DMS53 treated with DMSO at 0.1 percent for 48 hours (cell line): ENCODE measurements at regions not wholly inside any gene's neighbourhood (a gene's known extent, or its start where the extent isn't known, plus 50 kb on each side); places are given as distances from the start of the nearest gene placed in this dataset.

Source experiments
- DNase-seq: peaks from one replicate; lab custom pipeline; 2025; ENCODE audit not compliant: unreplicated experiment; lab: John Stamatoyannopoulos, UW

DNA sequence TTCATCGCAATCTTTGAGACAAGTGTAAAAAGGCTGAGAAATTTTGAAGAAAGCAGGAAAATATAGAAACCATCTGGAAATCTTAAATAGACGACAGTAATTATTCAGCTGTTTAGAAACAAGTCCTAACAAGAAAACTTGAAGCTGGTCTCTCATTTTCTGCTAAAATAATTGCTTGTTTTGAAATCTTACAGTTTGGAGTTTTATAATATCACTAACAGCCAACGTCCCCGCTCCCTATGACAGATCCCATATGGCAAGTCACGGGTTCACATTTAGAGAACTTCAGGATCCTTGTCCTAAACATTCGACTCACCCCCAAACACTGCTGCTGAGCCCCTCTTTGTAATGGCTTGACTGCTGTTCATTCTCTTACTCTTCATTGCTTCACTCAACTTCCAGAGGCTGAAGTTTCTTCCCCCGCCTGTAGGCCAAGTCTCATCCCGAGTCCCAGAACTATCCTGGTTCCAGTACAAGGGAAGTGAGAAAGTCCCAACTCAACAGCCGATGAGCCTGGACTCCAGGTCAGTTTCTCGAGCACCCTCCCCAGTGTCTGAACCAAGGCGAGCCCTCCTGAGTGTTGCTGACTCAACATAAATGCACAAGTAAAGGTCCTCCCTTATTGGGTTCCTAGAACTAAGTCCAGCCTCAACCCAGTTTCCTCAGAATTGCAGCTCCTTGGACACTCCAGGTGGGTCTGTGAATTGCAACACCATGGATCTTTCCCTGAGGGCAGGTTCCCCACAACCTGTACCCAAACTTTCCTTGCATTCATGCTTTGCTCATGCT, 93.4 kb upstream of the BACE2 start:
- no peak for DNase-seq

DNA sequence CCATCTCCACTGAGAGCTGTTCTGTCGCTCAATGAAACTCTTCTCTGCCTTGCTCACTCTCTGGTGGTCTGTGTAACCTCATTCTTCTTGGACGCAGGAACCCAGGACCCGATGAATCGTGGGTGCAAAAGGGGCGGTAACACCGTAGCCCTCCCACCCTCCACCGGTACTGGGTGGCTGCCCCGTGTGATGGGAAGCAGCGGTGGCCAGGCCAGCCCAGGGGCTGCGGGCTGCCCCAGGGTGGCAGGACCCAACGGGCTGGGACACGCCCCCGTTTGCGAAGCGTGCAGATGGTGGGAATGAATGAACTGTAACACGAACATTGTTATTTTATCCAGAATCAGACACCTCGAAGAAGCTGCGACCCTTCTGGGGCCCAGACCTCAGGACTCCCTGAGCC, 92.3 kb upstream of the BACE2 start:
- no peak for DNase-seq

DNA sequence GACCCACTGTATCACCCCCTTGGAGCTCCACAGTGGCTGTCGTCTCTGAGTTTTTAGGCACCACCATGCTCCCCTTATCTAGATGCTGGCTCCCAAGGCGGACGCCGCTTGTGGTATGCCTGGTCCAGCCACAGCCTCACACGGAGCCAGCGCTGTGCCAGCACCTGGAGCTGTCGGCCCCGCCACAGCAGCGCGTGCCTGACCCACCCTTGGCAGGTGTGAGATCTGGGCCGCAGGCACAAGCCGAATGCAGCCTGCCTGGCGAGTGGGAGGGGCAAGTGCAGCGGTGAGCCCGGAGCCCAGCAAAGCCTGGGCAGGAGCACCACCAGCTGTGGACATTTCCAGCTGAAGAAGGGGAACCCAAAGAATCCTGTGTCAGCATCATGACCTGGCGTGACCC, 91.9 kb upstream of the BACE2 start:
- no peak for DNase-seq

DNA sequence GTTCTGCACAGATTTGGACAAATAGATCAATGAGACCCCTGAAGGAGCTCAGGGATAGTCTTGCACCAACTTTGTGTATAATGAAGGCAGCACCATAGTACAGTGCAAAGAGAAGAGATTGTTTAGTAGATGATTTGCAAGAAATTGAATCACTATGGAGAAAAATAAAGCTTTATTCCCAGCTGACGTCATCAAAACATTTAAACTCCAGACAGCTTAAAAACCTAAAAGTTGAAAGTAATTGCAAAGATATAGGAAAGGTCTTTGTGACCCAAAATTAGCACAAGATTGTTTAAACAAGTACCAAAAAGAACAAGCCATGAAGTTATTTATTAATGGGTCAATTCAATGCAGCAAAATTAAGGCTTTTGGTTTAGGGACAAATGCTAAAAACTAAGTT, 88.8 kb upstream of the BACE2 start:
- no peak for DNase-seq

DNA sequence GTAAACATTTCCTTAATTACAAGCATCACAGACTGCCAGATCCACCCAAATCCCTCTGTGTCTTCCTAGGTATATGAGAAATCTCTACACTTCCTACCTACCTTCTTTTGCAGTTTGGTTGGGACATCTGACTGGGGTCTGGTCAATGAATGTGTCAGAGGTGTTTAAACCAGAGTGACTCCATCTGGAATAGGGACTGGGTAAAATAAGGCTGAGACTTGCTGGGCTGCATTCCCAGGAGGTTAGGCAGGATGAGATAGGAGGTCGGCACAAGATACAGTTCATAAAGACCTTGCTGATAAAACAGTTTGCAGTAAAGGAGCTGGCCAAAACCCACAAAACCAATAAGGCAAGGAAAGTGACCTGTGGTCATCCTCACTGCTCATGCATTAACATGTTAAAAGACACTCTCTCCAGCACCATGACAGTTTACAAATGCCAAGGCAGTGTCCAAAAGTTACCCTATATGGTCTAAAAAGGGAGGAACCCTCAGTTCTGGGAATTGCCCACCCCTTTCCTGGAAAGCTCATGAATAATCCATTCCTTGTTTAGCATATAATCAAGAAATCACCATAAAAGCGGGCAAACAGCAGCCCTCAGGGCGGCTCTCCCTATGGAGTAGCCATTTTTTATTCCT, 87.4 kb upstream of the BACE2 start:
- DNase-seq: no peak

DNA sequence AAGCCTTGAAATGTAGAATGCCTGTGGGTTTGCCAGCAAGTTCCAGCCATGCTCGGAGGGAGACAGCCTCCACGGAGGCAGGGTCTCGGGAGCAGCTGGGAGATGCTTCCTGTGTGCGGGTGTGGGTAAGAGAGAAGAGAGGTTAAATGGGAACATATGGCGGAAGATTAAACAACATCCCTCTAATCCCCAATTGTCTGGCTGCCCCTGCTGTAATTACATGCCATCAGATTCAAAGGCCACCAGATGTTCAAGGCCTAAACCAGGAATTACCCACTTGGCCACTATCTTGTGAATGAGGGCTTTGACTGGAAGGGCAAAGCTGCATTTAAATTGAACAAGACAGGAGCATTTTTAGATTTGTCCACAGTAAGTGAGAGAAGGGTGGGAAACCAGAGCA, 81.4 kb upstream of the BACE2 start:
- DNase-seq: no peak

DNA sequence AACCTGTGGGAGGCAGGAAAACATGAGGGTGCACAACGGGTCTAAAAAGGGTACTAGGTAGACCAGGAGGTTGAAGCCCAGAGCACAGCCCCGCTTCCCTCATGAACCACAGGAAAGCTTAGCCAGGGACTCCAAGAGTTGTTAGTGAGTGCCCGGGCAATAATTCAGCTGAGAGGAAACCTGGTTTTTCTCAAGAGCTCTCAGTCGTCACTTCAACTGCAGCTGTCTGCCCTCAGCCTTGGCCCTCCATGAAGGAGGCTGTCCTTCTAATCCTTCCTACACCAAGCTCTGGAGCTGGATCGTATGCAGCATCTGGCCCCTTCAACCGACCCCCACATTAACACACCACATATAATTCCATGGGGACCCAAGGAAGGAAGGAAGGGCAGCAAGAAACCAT, 77.0 kb upstream of the BACE2 start:
- no peak for DNase-seq

DNA sequence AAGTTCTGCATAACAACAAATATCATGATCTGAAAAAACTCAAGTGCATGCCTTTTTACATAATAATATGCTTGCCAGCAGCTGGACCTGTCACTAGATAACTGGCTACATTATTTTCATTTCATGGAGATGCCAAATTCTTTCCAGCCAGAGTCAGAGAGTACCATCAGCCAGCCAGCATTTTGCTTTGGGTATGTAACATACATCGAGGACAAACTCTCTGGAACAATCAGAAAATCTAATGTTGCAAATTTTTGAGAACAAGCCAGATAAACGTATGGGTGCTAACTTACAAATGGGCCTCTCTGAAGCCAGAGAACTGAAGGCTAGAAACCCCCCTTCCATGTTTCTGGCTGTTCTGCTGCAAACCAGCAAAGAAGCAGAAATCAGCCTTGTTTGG, 76.3 kb upstream of the BACE2 start:
- DNase-seq: no peak

DNA sequence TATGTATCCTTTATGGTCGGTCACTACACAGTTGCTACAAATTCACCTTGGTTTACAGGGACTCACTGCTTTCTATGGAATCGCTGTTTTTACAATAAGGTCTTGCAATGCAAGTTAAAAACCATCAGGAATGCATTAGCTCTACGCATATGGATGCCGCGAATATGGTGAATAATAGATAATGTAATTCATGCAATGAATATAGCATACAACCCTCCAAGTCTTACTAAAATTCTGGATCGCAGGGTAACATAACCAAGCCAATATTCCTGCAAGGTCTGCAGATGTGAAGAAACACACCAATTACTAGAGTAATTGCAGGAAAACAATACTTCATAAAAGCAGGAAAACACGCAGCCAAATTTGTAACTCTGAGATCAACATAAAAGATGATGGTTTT, 75.6 kb upstream of the BACE2 start:
- no peak for DNase-seq

DNA sequence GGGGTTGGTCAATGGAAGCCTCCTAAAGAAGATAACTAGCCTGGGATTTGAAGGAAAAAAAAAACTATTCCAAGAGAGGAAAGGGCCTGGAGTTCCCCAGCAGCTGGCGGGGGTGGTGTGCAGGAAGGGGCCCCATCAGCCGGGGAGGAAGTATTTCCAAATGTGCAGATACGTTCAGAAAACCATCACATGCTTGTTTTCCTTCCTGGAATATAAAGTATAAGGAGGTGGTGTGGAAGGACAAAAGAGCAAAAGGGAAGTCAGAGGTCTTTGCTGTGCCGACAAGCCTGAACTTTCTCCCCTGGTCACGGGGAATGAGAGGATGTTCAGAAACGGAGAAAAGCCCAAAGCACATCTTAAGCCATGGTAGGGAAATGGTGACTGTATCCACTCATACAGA, 72.0 kb upstream of the BACE2 start:
- DNase-seq: no peak

DNA sequence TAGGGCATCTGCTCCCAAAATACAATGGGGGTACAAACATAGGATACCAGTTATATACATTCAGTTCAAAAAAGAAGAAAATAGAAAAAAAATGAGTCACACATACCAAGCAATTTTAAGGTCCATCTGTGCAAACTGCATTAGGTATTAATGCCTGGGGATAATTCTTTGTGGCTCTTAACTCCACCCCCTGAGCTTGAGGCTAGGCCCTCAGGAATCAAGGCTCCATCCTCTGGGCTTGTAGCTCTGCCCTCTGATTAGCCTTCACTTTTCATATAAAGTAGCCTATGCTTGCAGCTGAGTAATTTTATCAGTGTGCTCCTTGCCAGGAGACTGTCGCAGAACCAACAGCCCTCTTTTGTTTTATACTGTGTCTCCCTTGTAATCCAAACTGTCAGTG, 69.9 kb upstream of the BACE2 start:
- DNase-seq: no peak

DNA sequence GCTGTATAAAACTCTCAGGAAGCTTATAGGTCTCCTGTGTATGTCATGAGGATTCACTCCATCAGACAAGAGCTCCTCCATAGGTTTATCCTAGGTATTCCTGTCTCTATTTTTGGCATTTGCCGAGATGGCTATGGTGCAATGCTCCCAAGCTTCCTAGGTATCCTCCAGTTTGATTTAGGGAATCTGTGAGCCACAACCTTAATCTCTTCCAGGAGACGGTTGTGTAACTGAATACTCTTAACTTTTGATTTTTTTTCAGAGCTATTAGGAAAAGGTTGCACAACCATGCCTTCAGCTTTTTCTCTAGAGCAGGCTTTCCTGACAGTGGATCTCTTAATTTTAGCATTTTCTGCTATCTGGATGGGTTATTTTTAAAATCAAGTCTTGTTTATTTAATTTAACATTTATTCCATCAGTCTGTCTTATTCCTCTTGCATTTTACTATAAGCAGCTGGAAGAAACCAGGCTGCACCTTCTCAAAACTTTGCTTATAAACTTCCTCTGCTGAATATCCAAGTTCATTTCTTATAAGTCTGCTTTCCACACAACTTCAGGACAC, 69.4 kb upstream of the BACE2 start:
- no peak for DNase-seq

DNA sequence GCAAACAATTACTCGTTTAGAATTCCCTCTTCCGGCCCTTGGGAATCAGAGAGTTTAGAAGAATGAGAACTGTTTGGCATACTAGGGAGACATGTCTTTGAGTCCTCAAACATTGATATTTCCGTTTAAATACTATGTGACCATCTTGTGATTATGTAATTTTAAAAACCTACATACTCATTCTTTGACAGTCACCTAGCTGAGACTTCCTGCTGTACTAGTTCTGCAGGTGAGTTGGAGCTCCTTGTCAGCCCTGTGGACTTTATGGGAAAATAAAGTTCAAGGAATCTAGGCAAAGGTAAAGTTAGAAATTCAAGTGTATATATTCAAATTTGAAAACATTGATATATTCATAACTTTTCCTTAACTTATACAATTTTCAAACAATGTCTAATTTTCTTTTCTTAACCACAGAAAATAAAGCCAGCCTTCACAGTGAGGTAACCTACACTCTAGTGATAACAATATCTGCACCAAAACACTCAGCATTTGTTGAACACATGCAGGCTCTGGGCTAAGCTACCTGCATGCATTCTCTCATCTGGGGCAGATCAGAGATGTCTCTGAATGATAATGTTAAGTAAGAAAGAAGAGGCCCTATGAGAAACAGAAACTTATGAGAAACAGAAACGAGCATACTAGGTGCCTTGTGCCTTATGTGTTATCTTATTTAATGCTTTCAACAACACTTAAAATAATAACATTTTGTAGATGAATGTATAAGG, 67.0 kb upstream of the BACE2 start:
- DNase-seq: no peak

DNA sequence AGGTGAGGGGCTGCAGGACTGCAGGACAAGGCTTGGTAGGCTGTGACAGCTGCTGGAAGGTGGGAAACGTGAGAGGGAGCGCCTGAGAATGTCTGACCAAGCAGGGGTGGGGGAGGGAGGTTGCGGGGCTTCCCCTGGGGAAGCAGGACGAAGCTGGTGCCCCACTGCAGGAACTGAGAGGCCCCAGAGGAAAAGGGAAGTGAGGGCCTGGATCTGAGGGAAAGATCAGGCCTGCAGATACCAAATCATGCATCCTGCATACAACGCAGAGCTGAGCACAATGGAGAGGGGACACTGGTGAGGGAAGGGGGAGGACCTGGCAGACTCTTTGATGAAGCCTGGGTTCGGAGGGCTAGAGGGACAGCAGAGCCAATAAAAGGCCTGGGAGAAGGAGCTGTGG, 65.7 kb upstream of the BACE2 start:
- no peak for DNase-seq

DNA sequence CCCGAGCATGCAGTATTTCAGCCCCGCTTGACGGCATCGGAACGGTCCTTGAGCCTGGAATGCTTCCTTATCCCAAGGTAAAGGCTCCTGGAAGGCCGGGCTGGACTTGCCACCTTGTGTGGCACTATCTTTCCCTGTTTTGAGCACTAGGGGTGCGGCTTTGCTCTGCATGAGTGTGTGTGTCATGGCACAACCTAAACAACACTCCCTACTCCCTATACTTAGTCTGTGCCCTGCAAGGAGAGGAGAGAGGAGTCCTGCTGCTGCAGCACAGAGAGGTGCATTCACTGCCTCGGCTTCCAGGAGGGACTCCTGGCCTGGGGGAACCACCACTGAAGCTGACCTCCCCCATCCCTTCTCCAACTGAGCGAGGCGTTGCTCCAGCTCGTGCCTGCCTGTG, 60.4 kb upstream of the BACE2 start:
- no peak for DNase-seq

DNA sequence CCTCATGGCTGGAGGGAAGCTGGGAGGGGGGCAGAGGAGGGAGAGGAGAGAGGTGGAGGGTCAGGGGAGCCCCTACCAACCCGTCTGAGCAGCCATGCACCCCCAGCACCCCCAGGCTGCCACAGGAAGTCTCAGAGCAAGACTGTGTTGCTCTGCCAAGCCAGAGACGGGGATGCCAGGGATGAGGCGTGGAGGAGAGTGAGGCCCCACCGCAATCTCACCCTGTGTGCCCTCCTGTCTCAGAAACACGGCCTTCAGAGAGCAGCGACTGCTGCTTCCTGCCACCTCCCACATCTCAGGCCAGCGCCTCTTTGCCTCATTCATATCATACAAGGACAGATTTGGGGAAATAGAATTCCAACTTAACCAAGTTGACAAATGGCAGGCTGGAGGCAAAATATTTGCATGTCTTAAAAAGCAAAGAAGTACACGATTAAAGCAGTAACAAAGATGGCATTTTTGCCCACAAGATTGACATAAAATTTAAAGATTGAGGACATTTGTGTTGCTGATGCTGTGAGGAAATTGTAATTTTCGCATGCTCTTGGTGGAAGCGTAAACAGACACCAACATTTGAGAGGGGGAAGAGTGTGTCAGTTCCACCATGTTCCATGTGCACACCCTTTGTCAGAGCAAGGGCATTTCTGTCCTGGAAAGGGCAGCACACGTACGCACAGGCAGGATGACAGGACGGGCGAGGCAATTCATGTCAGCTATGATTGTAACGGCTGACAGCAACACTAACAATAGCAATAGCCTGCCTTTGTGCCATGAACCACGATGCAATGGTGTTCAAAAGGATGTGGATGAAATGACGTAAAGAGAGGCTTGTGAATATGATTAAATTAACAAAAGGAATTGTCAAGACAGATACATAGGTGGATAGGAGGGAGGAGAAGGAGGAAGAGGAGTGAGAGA, 59.0 kb upstream of the BACE2 start:
- DNase-seq: no peak

DNA sequence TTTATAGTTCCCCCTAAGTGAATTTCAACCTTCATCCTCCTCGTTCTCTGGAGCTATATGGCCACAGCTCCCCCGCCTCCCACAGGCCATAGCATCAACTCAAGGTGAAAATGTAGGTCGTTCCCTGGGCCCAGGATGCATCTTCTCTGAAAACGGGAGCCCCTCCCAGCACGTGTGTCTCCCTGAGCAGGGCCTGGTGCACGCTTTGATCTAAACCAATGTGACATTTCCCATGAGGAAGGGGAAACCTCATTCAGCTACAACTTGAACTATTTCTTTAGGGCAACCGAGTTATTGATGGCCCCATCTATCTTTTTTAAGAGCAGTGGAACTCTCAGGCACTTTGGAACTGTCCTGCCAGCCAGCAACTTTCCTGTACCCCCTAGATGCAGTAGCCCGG, 57.8 kb upstream of the BACE2 start:
- no peak for DNase-seq

DNA sequence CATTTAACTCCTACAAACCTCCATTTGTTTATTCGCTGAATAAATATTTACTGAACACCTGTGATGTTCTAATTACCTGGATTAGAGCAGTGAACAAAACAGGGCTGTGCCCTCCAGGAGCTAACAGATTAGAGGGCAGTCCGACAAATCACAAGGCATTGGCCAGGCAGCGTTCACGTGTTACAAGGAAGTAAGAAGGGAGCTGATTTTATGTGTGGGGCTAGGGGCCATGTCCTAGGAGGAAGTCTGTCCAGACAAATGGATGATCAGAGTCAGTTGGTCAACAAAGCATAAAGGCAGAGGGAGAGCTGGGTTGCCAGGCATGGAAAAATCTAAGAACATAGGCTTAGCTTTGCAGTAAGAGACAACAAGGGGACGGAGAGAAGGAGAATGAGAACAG, 57.3 kb upstream of the BACE2 start:
- DNase-seq: no peak

DNA sequence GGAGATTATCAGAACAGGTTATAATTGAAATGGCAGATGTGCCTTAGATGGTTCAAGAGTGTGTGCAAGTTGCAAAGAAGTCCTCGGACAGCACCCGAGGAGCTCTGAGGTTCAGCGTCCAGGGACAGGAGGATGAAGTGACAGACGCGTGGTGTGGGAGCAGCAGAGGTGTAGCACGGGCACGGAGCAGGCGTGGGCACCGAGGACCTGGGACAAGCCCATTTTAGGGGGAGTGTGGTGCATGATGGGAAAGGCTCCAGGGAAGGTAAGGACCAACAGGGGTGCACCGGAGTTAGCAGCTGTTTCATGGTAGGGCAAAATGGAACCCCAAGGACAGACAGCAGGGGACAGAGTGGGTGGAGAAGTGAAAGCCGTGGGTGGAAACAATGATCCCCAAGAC, 56.3 kb upstream of the BACE2 start:
- DNase-seq: no peak

DNA sequence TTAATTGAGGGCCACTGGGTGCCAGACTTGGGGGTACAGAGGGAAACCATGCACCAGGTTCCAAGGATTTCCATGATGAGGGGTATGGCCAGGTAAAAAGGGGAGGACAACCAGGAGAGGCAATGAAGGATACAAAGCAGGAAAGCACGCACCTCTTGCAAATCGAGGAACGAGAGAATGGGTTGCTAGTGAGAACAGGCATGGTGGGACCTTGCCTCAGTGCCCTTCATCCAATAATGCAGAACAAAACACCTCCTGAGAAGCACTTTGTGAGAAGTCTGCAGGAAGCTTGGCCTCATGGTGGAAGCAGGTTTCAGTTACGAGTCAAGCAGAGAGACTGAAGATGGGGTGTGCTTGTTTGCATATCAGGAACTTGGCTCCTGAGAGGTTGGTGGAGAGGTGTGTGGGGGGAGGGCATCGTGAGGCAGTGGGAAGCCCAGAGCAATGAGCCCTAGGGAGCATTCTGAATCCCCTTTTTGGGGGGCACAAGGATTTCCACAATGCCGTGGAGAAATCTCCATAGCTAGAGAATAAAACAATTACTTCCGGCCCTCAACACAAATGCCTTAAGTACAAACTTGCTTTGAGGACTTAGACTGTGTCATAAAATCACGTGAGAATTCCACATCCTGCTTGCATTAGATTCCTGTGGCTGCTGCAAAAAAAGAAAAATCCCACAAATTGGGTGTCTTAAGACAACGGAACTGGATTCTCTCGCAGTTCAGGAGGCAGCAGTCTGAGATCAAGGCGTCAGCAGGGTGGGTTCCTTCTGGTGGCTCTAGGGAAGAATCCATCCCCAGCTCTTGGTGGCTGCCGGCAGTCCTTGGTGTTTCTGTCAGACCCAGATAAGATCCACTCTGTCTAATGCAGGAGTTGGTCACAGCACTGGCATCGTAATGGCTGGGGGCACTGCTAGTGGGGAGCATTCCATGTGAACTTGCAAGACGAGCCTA, 54.9 kb upstream of the BACE2 start:
- DNase-seq: no peak
